Frontal cortex (tissue), 3 donors: ENCODE measurements at regions not wholly inside any gene's neighbourhood (a gene's known extent, or its start where the extent isn't known, plus 50 kb on each side); places are given as distances from the start of the nearest gene placed in this dataset.
A peak's percentile ranks its signal among the peaks of the same experiment; 100 is the strongest.
"Not testable (repeated sequence)": the region's sequence is repeated elsewhere in the genome, so short reads cannot be mapped to it uniquely, and the experiment has no call there.

Experiments used
- DNase-seq, 2 donors: peaks; one replicate each; pipeline ENCODE4 v3.0.0; 2012; ENCODE audit warnings: low spot score in 2 of 2
- FAIRE-seq: peaks from 2 replicates; lab custom pipeline; 2012; peaks lifted over from hg19 to GRCh38; lab: Jason Lieb, UNC
- donor health status: control.
- donor health status: control.
- donor health status: control.

GRCh38 chr11:88061111-88061510, 114.1 kb downstream of the RAB38 start:
- DNase-seq = no peak
- FAIRE-seq = no peak

- no peak for FAIRE-seq
- DNase-seq = no peak
Observed at GRCh38 chr11:88059326-88059725, 115.9 kb downstream of the RAB38 start.

- FAIRE-seq (no peak), DNase-seq (no peak)
Observed at GRCh38 chr11:88051396-88051795, 123.8 kb downstream of the RAB38 start.

- DNase-seq = no peak
- no peak for FAIRE-seq
Observed at GRCh38 chr11:88050247-88050646, 125.0 kb downstream of the RAB38 start.

- FAIRE-seq, DNase-seq: not testable (repeated sequence)
Observed at GRCh38 chr11:88045288-88045687, 130.0 kb downstream of the RAB38 start.

GRCh38 chr11:88044658-88045057, 130.6 kb downstream of the RAB38 start:
- not testable (repeated sequence) for FAIRE-seq, DNase-seq

- FAIRE-seq = no peak
Observed at GRCh38 chr11:88043149-88043548, 132.1 kb downstream of the RAB38 start.

GRCh38 chr11:88042647-88043046, 132.6 kb downstream of the RAB38 start:
- DNase-seq (no peak), FAIRE-seq (no peak)

More at GRCh38 chr11:88043149-88043548, 132.1 kb downstream of the RAB38 start:
- no peak for DNase-seq

- DNase-seq = no peak
Observed at GRCh38 chr11:88042238-88042637, 133.0 kb downstream of the RAB38 start.

GRCh38 chr11:88041679-88042078, 133.6 kb downstream of the RAB38 start:
- FAIRE-seq (no peak), DNase-seq (no peak)

More at GRCh38 chr11:88042238-88042637, 133.0 kb downstream of the RAB38 start:
- no peak for FAIRE-seq

- FAIRE-seq = no peak
- DNase-seq = no peak
Observed at GRCh38 chr11:88040148-88040496, 135.1 kb downstream of the RAB38 start.

GRCh38 chr11:88039476-88040147, 135.6 kb downstream of the RAB38 start:
- no peak for DNase-seq
- no peak for FAIRE-seq

GRCh38 chr11:88038063-88038462, 137.2 kb downstream of the RAB38 start:
- DNase-seq = no peak
- no peak for FAIRE-seq

- DNase-seq (no peak), FAIRE-seq (no peak)
Observed at GRCh38 chr11:88036701-88037100, 138.5 kb downstream of the RAB38 start.

- FAIRE-seq (no peak), DNase-seq (no peak)
Observed at GRCh38 chr11:88035271-88035670, 140.0 kb downstream of the RAB38 start.

- FAIRE-seq = no peak
- no peak for DNase-seq
Observed at GRCh38 chr11:88017666-88018065, 157.6 kb downstream of the RAB38 start.

GRCh38 chr11:88016392-88017170, 158.7 kb downstream of the RAB38 start:
- FAIRE-seq = no peak
- peak in 1 of 2 donors; percentile 5 for DNase-seq

- DNase-seq (no peak), FAIRE-seq (no peak)
Observed at GRCh38 chr11:88015170-88015569, 160.1 kb downstream of the RAB38 start.

- DNase-seq (no peak), FAIRE-seq (no peak)
Observed at GRCh38 chr11:88013508-88014065, 161.7 kb downstream of the RAB38 start.

GRCh38 chr11:88012456-88012855, 162.8 kb downstream of the RAB38 start:
- DNase-seq (no peak), FAIRE-seq (no peak)

- FAIRE-seq = no peak
- DNase-seq = no peak
Observed at GRCh38 chr11:87976009-87976408, 199.2 kb downstream of the RAB38 start.
